K562 (cell line): ENCODE measurements at regions not wholly inside any gene's neighbourhood (a gene's known extent, or its start where the extent isn't known, plus 50 kb on each side); places are given as distances from the start of the nearest gene placed in this dataset.

ENCODE experiments used
- CBFA2T3 ChIP-seq: fragments of 450-650 bp; IDR thresholded peaks from 2 replicates; pipeline ENCODE4 v1.6.1; 2017
- CHD4 ChIP-seq: fragments of 200-600 bp; sonication (generic); IDR thresholded peaks from 3 replicates; pipeline ENCODE4 v1.6.1; 2012; ENCODE audit warnings: low read depth, mild to moderate bottlenecking, mixed read lengths, low read length, inconsistent platforms; ENCODE audit not compliant: insufficient read depth, insufficient replicate concordance, poor library complexity, severe bottlenecking
- CTCF ChIP-seq, 3 experiments: IDR thresholded peaks in 2 of 3; conservative IDR thresholded peaks in 1 of 3; 2 replicates each; pipeline ENCODE4 v1.5.1; 2011 to 2012; ENCODE audit warnings: low read length in 3 of 3, mild to moderate bottlenecking in 3 of 3, control low read depth in 2 of 3, improper control_type of control experiment in 1 of 3, inconsistent platforms in 1 of 3, low read depth in 1 of 3, mixed read lengths in 1 of 3, moderate library complexity in 1 of 3; ENCODE audit not compliant: insufficient read depth in 2 of 3
- KLF1 ChIP-seq: fragments of 450-650 bp; IDR thresholded peaks from 2 replicates; pipeline ENCODE4 v1.6.1; 2016; ENCODE audit warnings: missing genetic modification characterization, missing compliant biosample characterization
- POLR2A ChIP-seq: fragments of 450-650 bp; conservative IDR thresholded peaks from 2 replicates; pipeline ENCODE4 v1.6.1; 2016
- SMARCE1 ChIP-seq: fragments of 450-650 bp; IDR thresholded peaks from 2 replicates; pipeline ENCODE4 v1.7.1; 2016; ENCODE audit warnings: mild to moderate bottlenecking
- SP2 ChIP-seq: IDR thresholded peaks from 2 replicates; pipeline ENCODE4 v1.6.1; 2011; ENCODE audit warnings: mild to moderate bottlenecking, low read depth, low read length, moderate library complexity; ENCODE audit not compliant: poor library complexity, severe bottlenecking; ENCODE audit errors: extremely low read depth
- YY1 ChIP-seq, 3 experiments: IDR thresholded peaks; 2 replicates each; pipeline ENCODE4 v1.6.1; 2011; ENCODE audit warnings: low read length in 2 of 3, mild to moderate bottlenecking in 2 of 3, moderate library complexity in 2 of 3, borderline replicate concordance in 1 of 3, control low read depth in 1 of 3, low read depth in 1 of 3; ENCODE audit not compliant: insufficient read depth in 3 of 3, insufficient replicate concordance in 2 of 3, control insufficient read depth in 1 of 3, insufficient read length in 1 of 3; ENCODE audit errors: extremely low read depth in 1 of 3
- ZNF184 ChIP-seq: sonication (generic); formaldehyde crosslinking; IDR thresholded peaks from 2 replicates; pipeline ENCODE4 v1.5.0; 2020; ENCODE audit warnings: missing genetic modification reagents
- ZNF518B ChIP-seq: fragments of 250-450 bp; sonication (Bioruptor Pico); IDR thresholded peaks from 2 replicates; pipeline ENCODE4 v1.5.0; 2021; ENCODE audit warnings: mild to moderate bottlenecking, moderate library complexity

GRCh38 chr1:203968761-203969160 lies 104.2 kb upstream of the SOX13 start:
- TF ChIP-seq SMARCE1, result no peak
- no peak for TF ChIP-seq CHD4
- TF ChIP-seq ZNF518B (CRISPR knock-in tag), result no peak
- TF ChIP-seq SP2, result no peak
- no peak for TF ChIP-seq CTCF (IDR thresholded peaks at IDR 0.05 in 2 of 3, conservative IDR thresholded peaks at IDR 0.05 in 1 of 3; ENCODE audit: insufficient read depth in 2 of 3, low read depth in 1 of 3, low read length in 3 of 3)
- no peak for TF ChIP-seq POLR2A
- no peak for TF ChIP-seq ZNF184 (CRISPR knock-in tag)
- no peak for TF ChIP-seq YY1 (IDR thresholded peaks at IDR 0.05; ENCODE audit: borderline replicate concordance in 1 of 3, control insufficient read depth in 1 of 3, extremely low read depth in 1 of 3, insufficient read depth in 3 of 3, insufficient read length in 1 of 3, insufficient replicate concordance in 2 of 3, low read depth in 1 of 3, low read length in 2 of 3)
- no peak for TF ChIP-seq KLF1 (tag)
- no peak for TF ChIP-seq CBFA2T3
